ENCODE measurements at regions not wholly inside any gene's neighbourhood (a gene's known extent, or its start where the extent isn't known, plus 50 kb on each side); places are given as distances from the start of the nearest gene placed in this dataset.

DNA sequence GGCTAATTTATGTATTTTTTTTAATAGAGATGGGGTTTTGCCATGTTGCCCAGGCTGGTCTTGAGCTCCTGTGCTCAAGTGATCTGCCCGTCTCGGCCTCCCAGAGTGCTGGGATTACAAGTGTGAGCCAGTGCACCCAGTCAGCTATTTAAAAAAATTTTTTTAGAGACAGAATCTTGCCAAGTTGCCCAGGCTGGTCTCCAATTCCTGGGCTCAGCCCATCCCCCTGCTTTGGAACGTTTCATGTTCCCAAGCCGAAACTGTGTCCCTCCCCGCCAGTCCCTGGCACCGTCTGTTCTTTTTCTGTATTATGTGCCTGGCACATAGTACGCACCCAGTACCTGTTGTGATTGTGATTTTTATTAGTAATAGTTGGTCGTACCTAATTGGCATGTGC lies 63.1 kb upstream of the MGAT5 start:
- no peak for ATAC-seq (ENCODE audit: low FRiP score in 2 of 2)
- Histone ChIP-seq H3K4me1 (peaks cover 0 to 3% (median 0%) of the 10 kb centered on the region in 4 donors), H3K27ac (no peak overlapping the region), H3K36me3 (no peaks in the 10 kb centered on the region), H3K4me3 (no peak overlapping the region), H3K9me3 (no peaks in the 10 kb centered on the region), H3K27me3 (no peaks in the 10 kb centered on the region)
- no peak for TF ChIP-seq EP300 (IDR thresholded peaks at IDR 0.05)
- no peak for TF ChIP-seq POLR2A (IDR thresholded peaks at IDR 0.05)
- TF ChIP-seq POLR2AphosphoS5 (IDR thresholded peaks at IDR 0.05): no peak
- no peak for TF ChIP-seq CTCF (IDR thresholded peaks at IDR 0.05)
- WGBS, 2 donors: 93 to 96% methylated on average over 8 of the region's 8 CpGs
- DNase-seq: no peak

DNA sequence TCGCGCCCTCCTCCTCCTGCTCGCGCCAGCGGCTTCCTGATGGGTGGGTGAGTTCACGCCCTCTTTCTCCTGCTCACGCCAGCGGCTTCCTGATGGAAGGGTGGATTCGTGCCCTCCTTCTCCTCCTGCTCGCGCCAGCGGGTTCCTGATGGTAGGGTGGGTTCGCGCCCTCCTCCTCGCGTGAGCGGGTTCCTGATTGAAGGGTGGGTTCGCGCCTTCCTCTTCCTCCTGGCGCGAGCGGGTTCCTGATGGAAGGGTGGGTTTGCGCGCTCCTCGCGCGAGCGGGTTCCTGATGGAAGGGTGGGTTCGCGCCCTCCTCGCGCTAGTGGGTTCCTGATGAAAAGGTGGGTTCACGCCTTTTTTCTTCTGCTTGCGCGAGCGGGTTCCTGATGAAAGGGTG lies 62.0 kb upstream of the MGAT5 start:
- no peak overlapping the region for H3K27ac ChIP-seq
- no peaks in the 10 kb centered on the region for H3K36me3 ChIP-seq
- peaks cover 0 to 6% (median 0%) of the 10 kb centered on the region in 4 donors for H3K4me1 ChIP-seq
- no peaks in the 10 kb centered on the region for H3K9me3 ChIP-seq
- DNase-seq (peak in 1 of 2 donors; percentile 61), ATAC-seq (ENCODE audit: low FRiP score in 2 of 2) (no peak)
- H3K4me3 ChIP-seq: no peak overlapping the region
- TF ChIP-seq POLR2AphosphoS5 (IDR thresholded peaks at IDR 0.05) (no peak), EP300 (IDR thresholded peaks at IDR 0.05) (no peak), CTCF (IDR thresholded peaks at IDR 0.05) (no peak), POLR2A (IDR thresholded peaks at IDR 0.05) (no peak)
- 97% methylated on average over 36 of the region's 36 CpGs for WGBS, 2 donors
- no peaks in the 10 kb centered on the region for H3K27me3 ChIP-seq

DNA sequence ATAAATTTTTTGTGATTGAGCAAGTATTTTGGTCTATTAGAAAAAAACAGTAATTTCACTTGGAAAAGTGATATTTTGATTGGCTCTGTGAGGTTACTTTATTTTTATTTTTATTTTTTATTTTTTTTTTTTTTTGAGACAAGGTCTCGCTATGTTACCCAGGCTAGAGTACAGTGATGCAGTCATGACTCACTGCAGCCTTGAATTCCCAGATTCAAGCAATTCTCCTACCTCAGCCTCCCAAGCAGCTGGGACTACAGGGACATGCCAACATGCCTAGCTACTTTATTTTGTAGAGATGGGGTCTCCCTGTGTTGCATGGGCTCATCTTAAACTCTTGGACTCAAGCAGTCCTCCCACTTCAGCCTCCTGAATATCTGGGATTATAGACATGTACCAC lies 60.9 kb upstream of the MGAT5 start:
- Histone ChIP-seq H3K27ac (no peak overlapping the region), H3K4me3 (no peak overlapping the region), H3K36me3 (no peaks in the 10 kb centered on the region), H3K27me3 (no peaks in the 10 kb centered on the region), H3K4me1 (peaks cover 1 to 13% (median 6%) of the 10 kb centered on the region in 4 donors), H3K9me3 (no peaks in the 10 kb centered on the region)
- DNase-seq: no peak
- TF ChIP-seq POLR2AphosphoS5 (IDR thresholded peaks at IDR 0.05) (no peak), CTCF (IDR thresholded peaks at IDR 0.05) (no peak), POLR2A (IDR thresholded peaks at IDR 0.05) (no peak), EP300 (IDR thresholded peaks at IDR 0.05) (no peak)
- 96 to 100% methylated on average over 1 of the region's 1 CpG for WGBS, 2 donors
- no peak for ATAC-seq (ENCODE audit: low FRiP score in 2 of 2)

DNA sequence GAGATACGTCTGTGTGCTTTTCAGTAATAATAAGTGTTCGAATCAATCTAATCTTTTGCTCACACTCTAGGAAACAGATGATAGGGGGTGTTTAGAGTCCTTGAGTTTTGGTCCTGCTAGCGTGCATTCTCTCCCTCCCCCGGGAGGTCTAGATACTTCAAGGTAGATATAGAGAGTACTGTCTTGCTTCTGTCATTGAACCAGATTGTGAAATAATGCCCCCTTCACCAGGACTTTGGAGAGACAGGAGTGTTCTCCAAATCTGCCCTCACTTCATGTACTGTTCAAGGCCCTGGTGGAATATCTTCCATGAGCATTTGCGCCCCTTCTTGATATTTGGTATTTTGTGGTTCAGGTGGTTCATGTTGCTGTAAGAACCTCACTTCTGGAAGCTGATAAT lies 59.4 kb upstream of the MGAT5 start:
- Histone ChIP-seq H3K9me3 (no peaks in the 10 kb centered on the region), H3K4me3 (no peak overlapping the region), H3K36me3 (no peaks in the 10 kb centered on the region), H3K27ac (no peak overlapping the region), H3K4me1 (peaks cover 6 to 16% (median 12%) of the 10 kb centered on the region in 4 donors), H3K27me3 (no peaks in the 10 kb centered on the region)
- 92 to 97% methylated on average over 5 of the region's 5 CpGs for WGBS, 2 donors
- DNase-seq: no peak
- ATAC-seq (ENCODE audit: low FRiP score in 2 of 2): no peak
- TF ChIP-seq EP300 (IDR thresholded peaks at IDR 0.05) (no peak), CTCF (IDR thresholded peaks at IDR 0.05) (no peak), POLR2AphosphoS5 (IDR thresholded peaks at IDR 0.05) (no peak), POLR2A (IDR thresholded peaks at IDR 0.05) (no peak)

DNA sequence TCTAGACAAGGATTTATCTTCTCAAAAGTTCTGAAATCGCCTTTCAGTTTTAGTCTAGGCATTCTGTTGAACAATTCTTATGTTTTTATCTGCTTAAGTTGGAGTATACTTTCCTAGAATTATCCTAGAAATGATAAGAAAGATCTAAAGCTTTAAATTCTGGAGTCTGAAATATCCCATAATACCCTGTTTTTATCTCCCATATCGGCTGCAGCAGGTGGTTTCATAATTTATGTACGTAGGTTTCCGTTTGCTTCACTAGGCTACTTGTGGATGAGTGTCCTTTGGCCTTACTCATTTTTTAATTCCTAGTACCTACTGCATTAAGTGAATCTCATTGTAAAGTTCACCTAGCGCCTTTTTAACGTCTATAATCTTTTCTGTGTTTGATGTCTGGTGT lies 58.5 kb upstream of the MGAT5 start:
- no peak overlapping the region for H3K27ac ChIP-seq
- no peak for DNase-seq
- no peak for ATAC-seq (ENCODE audit: low FRiP score in 2 of 2)
- H3K4me3 ChIP-seq: no peak overlapping the region
- TF ChIP-seq EP300 (IDR thresholded peaks at IDR 0.05): no peak
- no peak for TF ChIP-seq POLR2A (IDR thresholded peaks at IDR 0.05)
- 77% methylated on average over 6 of the region's 6 CpGs for WGBS, 2 donors
- H3K4me1 ChIP-seq: peaks cover 6 to 16% (median 12%) of the 10 kb centered on the region in 4 donors
- no peaks in the 10 kb centered on the region for H3K27me3 ChIP-seq
- H3K36me3 ChIP-seq: no peaks in the 10 kb centered on the region
- H3K9me3 ChIP-seq: no peaks in the 10 kb centered on the region

All from upper lobe of left lung (tissue), 6 donors.